ENCODE measurements at regions not wholly inside any gene's neighbourhood (a gene's known extent, or its start where the extent isn't known, plus 50 kb on each side); places are given as distances from the start of the nearest gene placed in this dataset.

- Histone ChIP-seq H3K4me2 (ENCODE audit: low read length) (no peak overlapping the region), H3K9me2 (ENCODE audit: low read depth, low read length) (no peaks in the 10 kb centered on the region), H3K4me3 (ENCODE audit: low read depth, low read length, poor library complexity, severe bottlenecking) (no peak overlapping the region), H4K20me1 (ENCODE audit: insufficient read depth, low read length) (no peaks in the 10 kb centered on the region; the same call in 1 of the 2 replicates), H3K4me1 (ENCODE audit: insufficient read depth, low read length, severe bottlenecking) (no peaks in the 10 kb centered on the region), H2AFZ (ENCODE audit: low read length) (no peak overlapping the region), H3K27ac (ENCODE audit: low read depth, low read length, poor library complexity, severe bottlenecking) (no peak overlapping the region), H3K9me3 (ENCODE audit: low read length) (no peaks in the 10 kb centered on the region), H3F3A (ENCODE audit: insufficient read depth, low read length) (no peaks in the 10 kb centered on the region), H3K36me3 (ENCODE audit: insufficient read depth, low read length) (no peaks in the 10 kb centered on the region), H3K9ac (ENCODE audit: low read length) (no peak overlapping the region), H3K27me3 (ENCODE audit: insufficient read depth, low read length) (no peaks in the 10 kb centered on the region), H3K79me2 (ENCODE audit: insufficient read depth, low read length) (no peaks in the 10 kb centered on the region)
- TF ChIP-seq EZH2 (IDR thresholded peaks at IDR 0.05; ENCODE audit: borderline replicate concordance, low read length): no peak
- TF ChIP-seq, protein P1, sequence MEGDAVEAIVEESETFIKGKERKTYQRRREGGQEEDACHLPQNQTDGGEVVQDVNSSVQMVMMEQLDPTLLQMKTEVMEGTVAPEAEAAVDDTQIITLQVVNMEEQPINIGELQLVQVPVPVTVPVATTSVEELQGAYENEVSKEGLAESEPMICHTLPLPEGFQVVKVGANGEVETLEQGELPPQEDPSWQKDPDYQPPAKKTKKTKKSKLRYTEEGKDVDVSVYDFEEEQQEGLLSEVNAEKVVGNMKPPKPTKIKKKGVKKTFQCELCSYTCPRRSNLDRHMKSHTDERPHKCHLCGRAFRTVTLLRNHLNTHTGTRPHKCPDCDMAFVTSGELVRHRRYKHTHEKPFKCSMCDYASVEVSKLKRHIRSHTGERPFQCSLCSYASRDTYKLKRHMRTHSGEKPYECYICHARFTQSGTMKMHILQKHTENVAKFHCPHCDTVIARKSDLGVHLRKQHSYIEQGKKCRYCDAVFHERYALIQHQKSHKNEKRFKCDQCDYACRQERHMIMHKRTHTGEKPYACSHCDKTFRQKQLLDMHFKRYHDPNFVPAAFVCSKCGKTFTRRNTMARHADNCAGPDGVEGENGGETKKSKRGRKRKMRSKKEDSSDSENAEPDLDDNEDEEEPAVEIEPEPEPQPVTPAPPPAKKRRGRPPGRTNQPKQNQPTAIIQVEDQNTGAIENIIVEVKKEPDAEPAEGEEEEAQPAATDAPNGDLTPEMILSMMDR (IDR thresholded peaks at IDR 0.05; ENCODE audit: low read length): peak; percentile 77
Measured at GRCh38 chr6:152863618-152864326, 113.2 kb downstream of the VIP start.

DNA sequence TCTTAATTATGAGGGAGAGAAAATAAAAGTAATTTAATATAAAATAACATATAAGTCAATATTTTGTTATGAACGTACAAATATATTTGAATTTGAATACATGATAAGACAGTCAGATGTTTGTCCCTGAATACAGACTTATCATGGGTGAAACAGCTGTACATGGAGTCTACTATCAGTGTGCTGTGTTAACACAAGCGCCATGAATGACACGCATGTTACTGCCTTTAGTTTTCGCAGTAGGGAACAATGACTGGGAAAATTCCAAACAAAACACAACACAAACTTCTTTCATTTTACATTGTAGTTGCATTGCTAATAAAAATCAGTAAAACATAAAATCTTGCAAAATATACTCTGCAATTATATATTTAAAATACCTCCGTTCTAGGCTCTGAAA is 108.6 kb downstream of the FBXO5 start:
- H3K4me1 ChIP-seq (ENCODE audit: insufficient read depth, low read length, severe bottlenecking): no peaks in the 10 kb centered on the region
- no peaks in the 10 kb centered on the region for H3K36me3 ChIP-seq (ENCODE audit: insufficient read depth, low read length)
- H3K9me3 ChIP-seq (ENCODE audit: low read length): no peaks in the 10 kb centered on the region
- TF ChIP-seq, protein P1 (IDR thresholded peaks at IDR 0.05; ENCODE audit: low read length): no peak
- TF ChIP-seq EZH2 (IDR thresholded peaks at IDR 0.05; ENCODE audit: borderline replicate concordance, low read length): no peak
- no peak overlapping the region for H3K27ac ChIP-seq (ENCODE audit: low read depth, low read length, poor library complexity, severe bottlenecking)
- H4K20me1 ChIP-seq (ENCODE audit: insufficient read depth, low read length): no peaks in the 10 kb centered on the region
- no peaks in the 10 kb centered on the region for H3K79me2 ChIP-seq (ENCODE audit: insufficient read depth, low read length)
- H2AFZ ChIP-seq (ENCODE audit: low read length): no peak overlapping the region
- no peak overlapping the region for H3K9ac ChIP-seq (ENCODE audit: low read length)
- no peaks in the 10 kb centered on the region for H3K27me3 ChIP-seq (ENCODE audit: insufficient read depth, low read length)
- H3F3A ChIP-seq (ENCODE audit: insufficient read depth, low read length): no peaks in the 10 kb centered on the region
- H3K4me3 ChIP-seq (ENCODE audit: low read depth, low read length, poor library complexity, severe bottlenecking): no peak overlapping the region
- H3K4me2 ChIP-seq (ENCODE audit: low read length): no peak overlapping the region
- no peaks in the 10 kb centered on the region for H3K9me2 ChIP-seq (ENCODE audit: low read depth, low read length)

- Histone ChIP-seq H3K4me1 (ENCODE audit: insufficient read depth, low read length, severe bottlenecking) (no peaks in the 10 kb centered on the region), H3K27ac (ENCODE audit: low read depth, low read length, poor library complexity, severe bottlenecking) (no peak overlapping the region), H3K9ac (ENCODE audit: low read length) (no peak overlapping the region), H3K27me3 (ENCODE audit: insufficient read depth, low read length) (no peaks in the 10 kb centered on the region), H3K9me2 (ENCODE audit: low read depth, low read length) (no peaks in the 10 kb centered on the region), H3K4me3 (ENCODE audit: low read depth, low read length, poor library complexity, severe bottlenecking) (no peak overlapping the region), H3F3A (ENCODE audit: insufficient read depth, low read length) (no peaks in the 10 kb centered on the region), H2AFZ (ENCODE audit: low read length) (no peak overlapping the region), H3K36me3 (ENCODE audit: insufficient read depth, low read length) (no peaks in the 10 kb centered on the region), H3K79me2 (ENCODE audit: insufficient read depth, low read length) (no peaks in the 10 kb centered on the region), H3K4me2 (ENCODE audit: low read length) (no peak overlapping the region), H4K20me1 (ENCODE audit: insufficient read depth, low read length) (no peaks in the 10 kb centered on the region), H3K9me3 (ENCODE audit: low read length) (no peaks in the 10 kb centered on the region)
- TF ChIP-seq EZH2 (IDR thresholded peaks at IDR 0.05; ENCODE audit: borderline replicate concordance, low read length): no peak
- TF ChIP-seq, protein P1 (IDR thresholded peaks at IDR 0.05; ENCODE audit: low read length): no peak
Measured at GRCh38 chr6:152874846-152875568, 107.8 kb downstream of the FBXO5 start.
